ENCODE measurements at regions not wholly inside any gene's neighbourhood (a gene's known extent, or its start where the extent isn't known, plus 50 kb on each side); places are given as distances from the start of the nearest gene placed in this dataset.

DNA sequence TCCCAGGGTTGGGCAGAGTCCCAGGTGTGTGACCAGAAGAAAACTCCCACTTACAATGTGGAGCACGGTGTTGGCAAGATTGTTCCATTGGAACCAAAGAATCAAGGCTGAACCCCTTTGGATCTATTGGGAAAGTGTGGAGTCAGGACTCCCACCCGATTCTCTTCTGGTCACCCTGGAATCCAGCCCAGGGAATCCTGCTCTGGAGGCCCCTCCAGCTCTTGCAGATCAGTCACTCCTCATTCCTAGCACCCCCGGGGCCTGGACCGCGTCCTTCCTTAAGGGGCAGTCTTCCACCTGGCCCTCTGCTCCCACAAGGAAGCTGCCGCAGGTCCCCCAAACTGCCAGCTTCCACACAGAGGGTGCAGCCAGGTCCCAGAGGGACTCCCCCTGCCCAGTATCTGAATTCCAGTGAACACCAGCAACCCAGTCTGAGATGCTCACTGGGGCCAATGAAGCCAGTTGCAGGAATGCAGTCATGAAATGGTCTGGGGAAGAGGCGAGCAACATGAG is 170.1 kb downstream of the GADD45G start:
- Mint-ChIP-seq H3K27me3 (peaks cover 2% of the 10 kb centered on the region), H3K36me3 (ENCODE audit: low read depth) (no peaks in the 10 kb centered on the region), H3K4me3 (no peak overlapping the region), H3K27ac (no peak overlapping the region), H3K4me1 (ENCODE audit: low read depth) (no peaks in the 10 kb centered on the region), H3K9me3 (no peaks in the 10 kb centered on the region)
- ChIA-PET POLR2A (no interaction called here), CTCF (no interaction called here)
- intact Hi-C loops (cut with micrococcal nuclease) = no loop called here
- ATAC-seq (no peak), DNase-seq (no peak)
- TF ChIP-seq, protein P1, sequence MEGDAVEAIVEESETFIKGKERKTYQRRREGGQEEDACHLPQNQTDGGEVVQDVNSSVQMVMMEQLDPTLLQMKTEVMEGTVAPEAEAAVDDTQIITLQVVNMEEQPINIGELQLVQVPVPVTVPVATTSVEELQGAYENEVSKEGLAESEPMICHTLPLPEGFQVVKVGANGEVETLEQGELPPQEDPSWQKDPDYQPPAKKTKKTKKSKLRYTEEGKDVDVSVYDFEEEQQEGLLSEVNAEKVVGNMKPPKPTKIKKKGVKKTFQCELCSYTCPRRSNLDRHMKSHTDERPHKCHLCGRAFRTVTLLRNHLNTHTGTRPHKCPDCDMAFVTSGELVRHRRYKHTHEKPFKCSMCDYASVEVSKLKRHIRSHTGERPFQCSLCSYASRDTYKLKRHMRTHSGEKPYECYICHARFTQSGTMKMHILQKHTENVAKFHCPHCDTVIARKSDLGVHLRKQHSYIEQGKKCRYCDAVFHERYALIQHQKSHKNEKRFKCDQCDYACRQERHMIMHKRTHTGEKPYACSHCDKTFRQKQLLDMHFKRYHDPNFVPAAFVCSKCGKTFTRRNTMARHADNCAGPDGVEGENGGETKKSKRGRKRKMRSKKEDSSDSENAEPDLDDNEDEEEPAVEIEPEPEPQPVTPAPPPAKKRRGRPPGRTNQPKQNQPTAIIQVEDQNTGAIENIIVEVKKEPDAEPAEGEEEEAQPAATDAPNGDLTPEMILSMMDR (IDR thresholded peaks at IDR 0.05) = no peak

DNA sequence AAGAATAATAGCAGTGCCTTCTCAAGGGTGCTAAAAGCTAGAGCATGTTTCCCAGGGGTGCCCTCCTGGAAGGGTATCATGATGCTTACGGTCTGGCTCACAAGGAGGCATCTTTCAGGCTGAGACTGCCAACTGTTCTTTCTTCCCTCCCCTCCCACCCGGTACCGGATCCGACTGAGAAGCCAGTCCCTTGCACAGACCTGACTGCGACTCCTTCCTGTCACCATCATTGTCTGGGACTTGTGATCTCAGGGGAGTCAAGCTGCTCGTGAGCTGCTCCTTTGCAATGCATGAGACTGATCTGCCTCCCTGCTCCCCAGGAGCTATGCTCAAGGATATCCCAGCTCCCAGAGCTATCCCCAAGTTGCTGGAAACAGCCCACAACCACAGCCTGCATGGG is 170.8 kb downstream of the GADD45G start:
- DNase-seq = no peak

DNA sequence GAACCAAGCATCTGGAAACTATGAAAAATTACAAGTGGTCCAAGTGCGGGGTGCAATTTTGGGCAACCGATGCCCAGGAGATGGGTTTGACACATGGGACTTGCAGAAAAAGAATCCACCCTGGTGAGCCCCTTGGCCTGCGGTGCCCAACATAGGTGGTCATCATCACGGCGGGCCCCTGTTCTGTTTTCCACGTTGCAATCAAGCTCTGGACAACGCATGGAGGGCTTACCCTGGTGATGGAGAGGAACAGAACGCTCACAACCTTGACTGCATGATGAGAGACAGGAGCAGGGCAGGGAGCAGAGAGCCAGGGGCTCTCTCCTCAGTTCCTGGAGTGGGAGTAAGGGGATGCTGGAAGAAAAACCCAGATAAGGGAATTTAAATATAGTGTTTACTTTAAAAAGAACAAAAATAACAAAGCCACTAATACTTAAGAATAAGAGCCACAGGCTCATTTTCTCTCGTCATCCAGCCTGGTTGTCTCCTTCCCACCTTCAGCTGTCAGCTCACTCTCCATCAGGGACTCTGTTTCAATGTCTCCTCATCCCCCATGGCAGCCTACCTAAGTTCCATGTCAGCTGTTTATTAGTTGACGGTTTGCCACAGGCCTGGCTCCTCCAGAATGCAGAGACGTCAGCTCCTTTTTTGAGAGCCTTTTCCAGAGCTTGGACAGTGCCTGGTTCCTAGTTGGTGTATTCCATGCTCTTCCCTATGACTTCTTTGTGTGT is 172.1 kb downstream of the GADD45G start:
- POLR2A ChIA-PET = no interaction called here

More for the DNA sequence above, 170.8 kb downstream of the GADD45G start:
- POLR2A ChIA-PET = no interaction called here
- Mint-ChIP-seq H3K36me3 (ENCODE audit: low read depth) (no peaks in the 10 kb centered on the region), H3K4me3 (no peak overlapping the region), H3K4me1 (ENCODE audit: low read depth) (no peaks in the 10 kb centered on the region), H3K27me3 (peaks cover 4% of the 10 kb centered on the region), H3K27ac (no peak overlapping the region), H3K9me3 (no peaks in the 10 kb centered on the region)
- intact Hi-C loops (cut with micrococcal nuclease) = no loop called here
- TF ChIP-seq, protein P1 (IDR thresholded peaks at IDR 0.05) = no peak
- CTCF ChIA-PET = no interaction called here
- ATAC-seq = no peak

DNA sequence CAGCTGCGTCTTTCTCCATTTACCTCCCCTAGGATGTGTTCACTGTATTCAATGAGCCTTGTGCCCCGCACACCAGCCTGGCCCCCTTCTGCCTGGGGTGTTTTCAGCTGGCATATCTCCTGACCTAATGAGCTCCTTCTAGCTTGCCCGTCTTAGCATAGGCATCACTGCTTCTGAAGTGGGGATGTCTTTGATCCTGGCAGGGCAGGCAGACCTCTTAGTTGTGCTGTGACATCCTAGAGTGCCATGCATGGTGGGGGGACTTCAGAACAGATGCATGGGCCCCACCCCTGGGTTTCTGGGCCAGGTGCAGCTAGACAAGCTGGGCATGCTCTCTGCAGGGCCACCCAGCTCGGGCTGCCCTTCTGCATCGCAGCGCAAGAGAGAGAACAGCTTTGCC is 172.7 kb downstream of the GADD45G start:
- DNase-seq (no peak), ATAC-seq (no peak)
- H3K9me3 Mint-ChIP-seq = no peaks in the 10 kb centered on the region
- POLR2A ChIA-PET = no interaction called here
- peaks cover 9% of the 10 kb centered on the region for H3K4me1 Mint-ChIP-seq (ENCODE audit: low read depth)
- intact Hi-C loops (cut with micrococcal nuclease) = no loop called here
- H3K4me3 Mint-ChIP-seq = no peak overlapping the region
- no peaks in the 10 kb centered on the region for H3K36me3 Mint-ChIP-seq (ENCODE audit: low read depth)
- peaks cover 4% of the 10 kb centered on the region for H3K27me3 Mint-ChIP-seq
- no peak overlapping the region for H3K27ac Mint-ChIP-seq
- TF ChIP-seq, protein P1 (IDR thresholded peaks at IDR 0.05) = no peak
- CTCF ChIA-PET = interaction anchor here (1.0 to 1.3 kb wide), 2 partner anchors 18 to 175 kb away, joined by 3 to 4 read pairs; no protein-coding TSS in a partner anchor

More for the DNA sequence above, 172.1 kb downstream of the GADD45G start:
- H3K4me3 Mint-ChIP-seq = no peak overlapping the region
- CTCF ChIA-PET = interaction anchor here (1.0 to 1.3 kb wide), 2 partner anchors 19 to 174 kb away, joined by 3 to 4 read pairs; no protein-coding TSS in a partner anchor
- DNase-seq = no peak
- peaks cover 4% of the 10 kb centered on the region for H3K27me3 Mint-ChIP-seq
- TF ChIP-seq, protein P1 (IDR thresholded peaks at IDR 0.05) = no peak
- H3K27ac Mint-ChIP-seq = no peak overlapping the region
- peaks cover 4% of the 10 kb centered on the region for H3K4me1 Mint-ChIP-seq (ENCODE audit: low read depth)
- ATAC-seq = no peak
- no peaks in the 10 kb centered on the region for H3K36me3 Mint-ChIP-seq (ENCODE audit: low read depth)
- intact Hi-C loops (cut with micrococcal nuclease) = no loop called here
- H3K9me3 Mint-ChIP-seq = no peaks in the 10 kb centered on the region

All from activated CD8-positive, alpha-beta T cell treated with anti-CD3 and anti-CD28 coated beads for 36 hours (primary cell).